ENCODE measurements at regions not wholly inside any gene's neighbourhood (a gene's known extent, or its start where the extent isn't known, plus 50 kb on each side); places are given as distances from the start of the nearest gene placed in this dataset.

DNA sequence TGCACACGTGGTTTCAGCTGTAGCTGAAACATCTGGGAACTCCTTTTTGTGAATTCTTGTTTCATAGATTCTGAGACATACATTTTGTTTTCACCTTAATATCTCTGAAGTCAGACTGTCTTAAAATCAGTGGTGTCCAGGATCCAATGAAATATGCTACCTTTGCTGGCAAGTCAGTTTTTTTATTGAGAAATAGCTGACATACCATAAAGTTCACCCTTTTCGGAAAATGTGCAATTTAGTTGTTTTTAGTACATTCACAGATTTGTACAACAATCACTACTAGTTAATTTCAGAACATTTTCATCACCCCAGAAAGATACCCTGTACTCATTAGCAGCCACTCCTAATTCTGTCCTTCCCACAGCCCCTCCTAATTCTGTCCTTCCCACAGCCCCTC lies 243.7 kb downstream of the GLI2 start (continued):
- TF ChIP-seq SP1 (IDR thresholded peaks at IDR 0.05; ENCODE audit: low read depth, low read length) (no peak), TARDBP (IDR thresholded peaks at IDR 0.05; ENCODE audit: borderline replicate concordance) (no peak), CHD2 (IDR thresholded peaks at IDR 0.05; ENCODE audit: borderline replicate concordance, low read depth, low read length) (no peak)

DNA sequence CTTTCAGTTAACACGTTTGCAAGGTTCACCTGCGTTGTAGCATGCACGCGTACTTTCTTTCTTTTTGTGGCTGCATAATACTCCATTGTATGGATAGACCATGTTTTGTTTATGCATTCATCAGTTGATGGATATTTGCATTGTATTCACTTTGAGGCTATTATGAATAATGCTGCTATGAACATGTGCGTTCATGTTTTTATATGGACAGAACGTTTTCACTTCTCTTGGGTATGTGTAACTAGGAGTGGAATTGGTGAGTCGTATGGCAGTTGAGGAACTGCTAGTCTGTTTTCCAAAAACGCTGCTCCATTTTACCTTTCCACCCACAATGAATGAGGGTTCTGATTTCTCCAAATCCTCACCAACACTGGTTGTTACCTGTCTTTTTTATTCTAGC lies 244.3 kb downstream of the GLI2 start:
- POLR2A ChIA-PET: no interaction called here
- Histone ChIP-seq H3K4me3 (no peak overlapping the region), H3K9ac (ENCODE audit: control insufficient read depth, insufficient read depth, low read length) (no peak overlapping the region), H3K27me3 (replicated peaks in 1 of 2; ENCODE audit: control insufficient read depth in 2 of 2, insufficient read depth in 2 of 2, low read length in 1 of 2) (no peaks in the 10 kb centered on the region; a peak in 1 of 4 replicates), H3K27ac (ENCODE audit: control insufficient read depth, insufficient read depth) (no peak overlapping the region), H3K4me1 (ENCODE audit: control insufficient read depth, insufficient read depth, low read length) (no peaks in the 10 kb centered on the region), H3K79me2 (ENCODE audit: control insufficient read depth, insufficient read depth, low read length) (no peaks in the 10 kb centered on the region), H3K4me2 (ENCODE audit: control insufficient read depth, insufficient read depth) (no peak overlapping the region), H3K36me3 (ENCODE audit: control insufficient read depth in 2 of 2, insufficient read depth in 2 of 2, low read length in 1 of 2) (no peaks in the 10 kb centered on the region), H3K9me3 (replicated peaks; ENCODE audit: control insufficient read depth, insufficient read depth, low read length) (no peaks in the 10 kb centered on the region), H2AFZ (ENCODE audit: control insufficient read depth, low read depth, low read length) (no peak overlapping the region), H4K20me1 (ENCODE audit: control insufficient read depth, insufficient read depth) (no peaks in the 10 kb centered on the region)
- ATAC-seq (no peak), DNase-seq (ENCODE audit: low read depth, low spot score) (no peak), FAIRE-seq (no peak)
- CTCF ChIA-PET: no interaction called here
- RAD21 ChIA-PET (ENCODE audit: unreplicated experiment): no interaction called here
- 46% methylated on average over 8 of the region's 8 CpGs for WGBS (ENCODE audit: insufficient coverage, insufficient replicate concordance, low lambda C conversion rate, missing lambda C conversion rate)
- no TSS peak for BruUV-seq (replicated peaks)
- in situ Hi-C loops (cut with MboI) (no loop called here), intact Hi-C loops (cut with micrococcal nuclease; ENCODE audit: unreplicated experiment) (no loop called here)
- SMC1A ChIA-PET (ENCODE audit: uncharacterized antibody, unreplicated experiment): no interaction called here
- TF ChIP-seq WRNIP1 (IDR thresholded peaks at IDR 0.05; ENCODE audit: borderline replicate concordance, low read depth, low read length): no peak
- no peak for TF ChIP-seq JUNB (IDR thresholded peaks at IDR 0.05)
- TF ChIP-seq, protein P1, sequence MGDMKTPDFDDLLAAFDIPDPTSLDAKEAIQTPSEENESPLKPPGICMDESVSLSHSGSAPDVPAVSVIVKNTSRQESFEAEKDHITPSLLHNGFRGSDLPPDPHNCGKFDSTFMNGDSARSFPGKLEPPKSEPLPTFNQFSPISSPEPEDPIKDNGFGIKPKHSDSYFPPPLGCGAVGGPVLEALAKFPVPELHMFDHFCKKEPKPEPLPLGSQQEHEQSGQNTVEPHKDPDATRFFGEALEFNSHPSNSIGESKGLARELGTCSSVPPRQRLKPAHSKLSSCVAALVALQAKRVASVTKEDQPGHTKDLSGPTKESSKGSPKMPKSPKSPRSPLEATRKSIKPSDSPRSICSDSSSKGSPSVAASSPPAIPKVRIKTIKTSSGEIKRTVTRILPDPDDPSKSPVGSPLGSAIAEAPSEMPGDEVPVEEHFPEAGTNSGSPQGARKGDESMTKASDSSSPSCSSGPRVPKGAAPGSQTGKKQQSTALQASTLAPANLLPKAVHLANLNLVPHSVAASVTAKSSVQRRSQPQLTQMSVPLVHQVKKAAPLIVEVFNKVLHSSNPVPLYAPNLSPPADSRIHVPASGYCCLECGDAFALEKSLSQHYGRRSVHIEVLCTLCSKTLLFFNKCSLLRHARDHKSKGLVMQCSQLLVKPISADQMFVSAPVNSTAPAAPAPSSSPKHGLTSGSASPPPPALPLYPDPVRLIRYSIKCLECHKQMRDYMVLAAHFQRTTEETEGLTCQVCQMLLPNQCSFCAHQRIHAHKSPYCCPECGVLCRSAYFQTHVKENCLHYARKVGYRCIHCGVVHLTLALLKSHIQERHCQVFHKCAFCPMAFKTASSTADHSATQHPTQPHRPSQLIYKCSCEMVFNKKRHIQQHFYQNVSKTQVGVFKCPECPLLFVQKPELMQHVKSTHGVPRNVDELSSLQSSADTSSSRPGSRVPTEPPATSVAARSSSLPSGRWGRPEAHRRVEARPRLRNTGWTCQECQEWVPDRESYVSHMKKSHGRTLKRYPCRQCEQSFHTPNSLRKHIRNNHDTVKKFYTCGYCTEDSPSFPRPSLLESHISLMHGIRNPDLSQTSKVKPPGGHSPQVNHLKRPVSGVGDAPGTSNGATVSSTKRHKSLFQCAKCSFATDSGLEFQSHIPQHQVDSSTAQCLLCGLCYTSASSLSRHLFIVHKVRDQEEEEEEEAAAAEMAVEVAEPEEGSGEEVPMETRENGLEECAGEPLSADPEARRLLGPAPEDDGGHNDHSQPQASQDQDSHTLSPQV (IDR thresholded peaks at IDR 0.05): no peak
- no peak for TF ChIP-seq RBBP5 (conservative IDR thresholded peaks at IDR 0.05)
- TF ChIP-seq, protein P2, sequence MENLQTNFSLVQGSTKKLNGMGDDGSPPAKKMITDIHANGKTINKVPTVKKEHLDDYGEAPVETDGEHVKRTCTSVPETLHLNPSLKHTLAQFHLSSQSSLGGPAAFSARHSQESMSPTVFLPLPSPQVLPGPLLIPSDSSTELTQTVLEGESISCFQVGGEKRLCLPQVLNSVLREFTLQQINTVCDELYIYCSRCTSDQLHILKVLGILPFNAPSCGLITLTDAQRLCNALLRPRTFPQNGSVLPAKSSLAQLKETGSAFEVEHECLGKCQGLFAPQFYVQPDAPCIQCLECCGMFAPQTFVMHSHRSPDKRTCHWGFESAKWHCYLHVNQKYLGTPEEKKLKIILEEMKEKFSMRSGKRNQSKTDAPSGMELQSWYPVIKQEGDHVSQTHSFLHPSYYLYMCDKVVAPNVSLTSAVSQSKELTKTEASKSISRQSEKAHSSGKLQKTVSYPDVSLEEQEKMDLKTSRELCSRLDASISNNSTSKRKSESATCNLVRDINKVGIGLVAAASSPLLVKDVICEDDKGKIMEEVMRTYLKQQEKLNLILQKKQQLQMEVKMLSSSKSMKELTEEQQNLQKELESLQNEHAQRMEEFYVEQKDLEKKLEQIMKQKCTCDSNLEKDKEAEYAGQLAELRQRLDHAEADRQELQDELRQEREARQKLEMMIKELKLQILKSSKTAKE (IDR thresholded peaks at IDR 0.05; ENCODE audit: low read depth, poor library complexity, severe bottlenecking): no peak
- no peak for TF ChIP-seq SMAD5 (IDR thresholded peaks at IDR 0.05; ENCODE audit: low read depth)
- TF ChIP-seq, protein P3, sequence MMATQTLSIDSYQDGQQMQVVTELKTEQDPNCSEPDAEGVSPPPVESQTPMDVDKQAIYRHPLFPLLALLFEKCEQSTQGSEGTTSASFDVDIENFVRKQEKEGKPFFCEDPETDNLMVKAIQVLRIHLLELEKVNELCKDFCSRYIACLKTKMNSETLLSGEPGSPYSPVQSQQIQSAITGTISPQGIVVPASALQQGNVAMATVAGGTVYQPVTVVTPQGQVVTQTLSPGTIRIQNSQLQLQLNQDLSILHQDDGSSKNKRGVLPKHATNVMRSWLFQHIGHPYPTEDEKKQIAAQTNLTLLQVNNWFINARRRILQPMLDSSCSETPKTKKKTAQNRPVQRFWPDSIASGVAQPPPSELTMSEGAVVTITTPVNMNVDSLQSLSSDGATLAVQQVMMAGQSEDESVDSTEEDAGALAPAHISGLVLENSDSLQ (IDR thresholded peaks at IDR 0.05): no peak
- TF ChIP-seq NFYB (IDR thresholded peaks at IDR 0.05; ENCODE audit: insufficient read depth, low read depth, low read length): no peak
- TF ChIP-seq, protein P4, sequence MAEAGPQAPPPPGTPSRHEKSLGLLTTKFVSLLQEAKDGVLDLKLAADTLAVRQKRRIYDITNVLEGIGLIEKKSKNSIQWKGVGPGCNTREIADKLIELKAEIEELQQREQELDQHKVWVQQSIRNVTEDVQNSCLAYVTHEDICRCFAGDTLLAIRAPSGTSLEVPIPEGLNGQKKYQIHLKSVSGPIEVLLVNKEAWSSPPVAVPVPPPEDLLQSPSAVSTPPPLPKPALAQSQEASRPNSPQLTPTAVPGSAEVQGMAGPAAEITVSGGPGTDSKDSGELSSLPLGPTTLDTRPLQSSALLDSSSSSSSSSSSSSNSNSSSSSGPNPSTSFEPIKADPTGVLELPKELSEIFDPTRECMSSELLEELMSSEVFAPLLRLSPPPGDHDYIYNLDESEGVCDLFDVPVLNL (IDR thresholded peaks at IDR 0.05; ENCODE audit: low read depth, low read length): no peak
- no peak for TF ChIP-seq ETV6 (conservative IDR thresholded peaks at IDR 0.05 in 1 of 2, IDR thresholded peaks at IDR 0.05 in 1 of 2; ENCODE audit: borderline replicate concordance in 1 of 2, low read depth in 1 of 2)
- no peak for TF ChIP-seq NR2C1 (IDR thresholded peaks at IDR 0.05)
- no peak for TF ChIP-seq POLR2AphosphoS5 (IDR thresholded peaks at IDR 0.05; ENCODE audit: low read length)
- no peak for TF ChIP-seq IKZF2 (IDR thresholded peaks at IDR 0.05)
